ENCODE measurements at regions not wholly inside any gene's neighbourhood (a gene's known extent, or its start where the extent isn't known, plus 50 kb on each side); places are given as distances from the start of the nearest gene placed in this dataset.

- POLR2A ChIA-PET = no interaction called here
- DNase-seq (ENCODE audit: extremely low spot score) = no peak
- TF ChIP-seq L3MBTL2 (conservative IDR thresholded peaks at IDR 0.05) (no peak), PKNOX1 (IDR thresholded peaks at IDR 0.05) (no peak), SP1 (IDR thresholded peaks at IDR 0.05) (no peak), ELF4 (IDR thresholded peaks at IDR 0.05) (no peak), HDGF (IDR thresholded peaks at IDR 0.05; ENCODE audit: borderline replicate concordance) (no peak), NFRKB (IDR thresholded peaks at IDR 0.05) (no peak), FOXA1 (IDR thresholded peaks at IDR 0.05) (no peak), ARNT (IDR thresholded peaks at IDR 0.05) (no peak), TARDBP (IDR thresholded peaks at IDR 0.05) (no peak), ZNF384 (IDR thresholded peaks at IDR 0.05) (no peak), SUZ12 (IDR thresholded peaks at IDR 0.05) (no peak), FOXK2 (IDR thresholded peaks at IDR 0.05) (no peak), LEF1 (IDR thresholded peaks at IDR 0.05; ENCODE audit: borderline replicate concordance) (no peak), FOXM1 (IDR thresholded peaks at IDR 0.05; ENCODE audit: borderline replicate concordance) (no peak), BHLHE40 (IDR thresholded peaks at IDR 0.05; ENCODE audit: borderline replicate concordance) (no peak)
- CTCF ChIA-PET = no interaction called here
Measured at GRCh38 chr5:176727528-176727900, 80.2 kb downstream of the TSPAN17 start.

GRCh38 chr5:176727983-176728675 is 80.8 kb downstream of the TSPAN17 start:
- ChIA-PET POLR2A (no interaction called here), CTCF (no interaction called here)
- no peak for DNase-seq (ENCODE audit: extremely low spot score)
- TF ChIP-seq ARNT (IDR thresholded peaks at IDR 0.05) = no peak

GRCh38 chr5:176728831-176729251 is 81.5 kb upstream of the UNC5A start:
- TF ChIP-seq TARDBP (IDR thresholded peaks at IDR 0.05) (no peak), FOXA1 (IDR thresholded peaks at IDR 0.05) (no peak), BHLHE40 (IDR thresholded peaks at IDR 0.05; ENCODE audit: borderline replicate concordance) (no peak), L3MBTL2 (conservative IDR thresholded peaks at IDR 0.05) (no peak), CTBP1 (IDR thresholded peaks at IDR 0.05; ENCODE audit: borderline replicate concordance) (no peak), HDGF (IDR thresholded peaks at IDR 0.05; ENCODE audit: borderline replicate concordance) (no peak), ELF4 (IDR thresholded peaks at IDR 0.05) (no peak), FOXM1 (IDR thresholded peaks at IDR 0.05; ENCODE audit: borderline replicate concordance) (no peak), ARNT (IDR thresholded peaks at IDR 0.05) (no peak), SP1 (IDR thresholded peaks at IDR 0.05) (no peak), FOXK2 (IDR thresholded peaks at IDR 0.05) (no peak)
- POLR2A ChIA-PET = no interaction called here
- CTCF ChIA-PET = no interaction called here
- no peak for DNase-seq (ENCODE audit: extremely low spot score)

- ChIA-PET POLR2A (no interaction called here), CTCF (interaction anchor here (0.8 to 1.7 kb wide), 2 partner anchors 14 to 70 kb away, joined by 3 to 5 read pairs; no protein-coding TSS in a partner anchor)
- TF ChIP-seq ARNT (IDR thresholded peaks at IDR 0.05) (no peak), ELF4 (IDR thresholded peaks at IDR 0.05) (no peak), L3MBTL2 (conservative IDR thresholded peaks at IDR 0.05) (no peak), FOXK2 (IDR thresholded peaks at IDR 0.05) (no peak), SP1 (IDR thresholded peaks at IDR 0.05) (no peak), NFRKB (IDR thresholded peaks at IDR 0.05) (no peak), CTBP1 (IDR thresholded peaks at IDR 0.05; ENCODE audit: borderline replicate concordance) (no peak), SUZ12 (IDR thresholded peaks at IDR 0.05) (no peak), HDGF (IDR thresholded peaks at IDR 0.05; ENCODE audit: borderline replicate concordance) (no peak), TARDBP (IDR thresholded peaks at IDR 0.05) (no peak), PKNOX1 (IDR thresholded peaks at IDR 0.05) (no peak), LEF1 (IDR thresholded peaks at IDR 0.05; ENCODE audit: borderline replicate concordance) (no peak), FOXM1 (IDR thresholded peaks at IDR 0.05; ENCODE audit: borderline replicate concordance) (no peak)
- no peak for DNase-seq (ENCODE audit: extremely low spot score)
Measured at GRCh38 chr5:176730815-176731475, 79.4 kb upstream of the UNC5A start.

GRCh38 chr5:176731506-176732160 is 78.7 kb upstream of the UNC5A start:
- ChIA-PET POLR2A (no interaction called here), CTCF (interaction anchor here (0.8 to 1.7 kb wide), 2 partner anchors 13 to 71 kb away, joined by 3 to 5 read pairs; no protein-coding TSS in a partner anchor)
- no peak for TF ChIP-seq BHLHE40 (IDR thresholded peaks at IDR 0.05; ENCODE audit: borderline replicate concordance)
- TF ChIP-seq TARDBP (IDR thresholded peaks at IDR 0.05) = no peak
- no peak for TF ChIP-seq FOXA1 (IDR thresholded peaks at IDR 0.05)
- DNase-seq (ENCODE audit: extremely low spot score) = no peak

GRCh38 chr5:176732306-176732705 is 78.1 kb upstream of the UNC5A start:
- ChIA-PET CTCF (interaction anchor here (1.5 kb wide), 1 partner anchor 12 kb away, joined by 3 read pairs; no protein-coding TSS in a partner anchor), POLR2A (no interaction called here)
- no peak for DNase-seq (ENCODE audit: extremely low spot score)
- TF ChIP-seq FOXM1 (IDR thresholded peaks at IDR 0.05; ENCODE audit: borderline replicate concordance) = no peak
- TF ChIP-seq HDGF (IDR thresholded peaks at IDR 0.05; ENCODE audit: borderline replicate concordance) = no peak
- no peak for TF ChIP-seq FOXK2 (IDR thresholded peaks at IDR 0.05)

Measured in HEK293T (cell line).